NCI-H345 treated with DMSO at 0.1 percent for 48 hours (cell line): ENCODE measurements at regions not wholly inside any gene's neighbourhood (a gene's known extent, or its start where the extent isn't known, plus 50 kb on each side); places are given as distances from the start of the nearest gene placed in this dataset.

Source experiments
- DNase-seq: peaks from one replicate; lab custom pipeline; 2025; ENCODE audit not compliant: unreplicated experiment; lab: John Stamatoyannopoulos, UW

DNA sequence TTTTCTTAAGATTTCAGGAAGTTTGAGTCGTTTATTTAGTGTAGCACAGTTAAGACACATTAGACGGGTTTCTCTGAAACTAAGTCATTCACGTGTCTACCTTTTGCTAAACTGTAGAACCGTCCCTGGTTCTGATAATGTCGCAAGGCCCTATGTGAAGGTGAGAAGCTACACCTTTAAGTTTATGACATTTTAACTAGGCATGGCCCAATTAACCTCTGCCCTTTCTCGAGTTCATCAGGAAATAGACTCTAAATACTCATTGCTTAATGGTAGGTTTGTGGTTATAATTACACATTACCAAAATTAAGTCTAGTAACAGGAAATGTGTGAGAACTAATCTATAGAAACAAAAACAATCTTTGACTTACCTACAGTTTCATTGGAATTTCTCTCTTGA is 126.6 kb upstream of the FZD8 start:
- DNase-seq, result no peak

DNA sequence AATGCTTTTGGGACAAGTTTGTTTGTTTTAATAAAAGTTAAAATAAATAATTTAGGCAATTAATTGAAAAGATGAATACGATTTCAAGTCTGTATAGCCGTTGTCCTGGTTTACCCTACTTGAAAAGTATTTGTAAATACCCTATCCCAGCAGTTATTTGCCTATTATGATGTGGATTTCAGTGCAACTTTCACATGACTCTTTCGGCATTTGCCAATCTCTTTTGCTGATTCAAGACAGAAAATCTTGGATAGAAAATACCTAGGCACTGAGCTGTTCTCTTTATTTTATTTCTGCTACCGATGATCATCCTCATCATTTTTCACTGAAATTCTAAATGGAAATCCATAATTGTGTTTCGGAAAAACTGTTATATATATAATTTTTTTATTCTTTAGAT is 125.9 kb upstream of the FZD8 start:
- no peak for DNase-seq

DNA sequence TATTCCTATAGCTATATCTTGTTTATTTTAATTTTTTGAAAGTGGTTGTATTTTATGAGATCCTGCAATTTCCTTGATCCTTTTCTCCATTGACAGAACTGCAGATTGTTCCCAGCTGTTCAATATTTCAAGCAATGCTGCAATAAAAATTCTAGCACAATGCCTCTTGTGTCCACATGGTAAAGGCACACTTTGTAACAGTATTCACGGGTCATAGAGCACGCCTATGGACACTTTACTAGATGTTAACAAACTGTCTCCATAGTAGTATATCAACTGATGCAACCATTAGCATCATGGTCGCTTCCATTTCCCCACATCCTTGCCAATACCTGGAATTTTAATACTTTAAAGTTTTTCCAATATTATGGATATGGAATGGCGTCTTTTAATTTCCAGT is 123.9 kb upstream of the FZD8 start:
- no peak for DNase-seq

DNA sequence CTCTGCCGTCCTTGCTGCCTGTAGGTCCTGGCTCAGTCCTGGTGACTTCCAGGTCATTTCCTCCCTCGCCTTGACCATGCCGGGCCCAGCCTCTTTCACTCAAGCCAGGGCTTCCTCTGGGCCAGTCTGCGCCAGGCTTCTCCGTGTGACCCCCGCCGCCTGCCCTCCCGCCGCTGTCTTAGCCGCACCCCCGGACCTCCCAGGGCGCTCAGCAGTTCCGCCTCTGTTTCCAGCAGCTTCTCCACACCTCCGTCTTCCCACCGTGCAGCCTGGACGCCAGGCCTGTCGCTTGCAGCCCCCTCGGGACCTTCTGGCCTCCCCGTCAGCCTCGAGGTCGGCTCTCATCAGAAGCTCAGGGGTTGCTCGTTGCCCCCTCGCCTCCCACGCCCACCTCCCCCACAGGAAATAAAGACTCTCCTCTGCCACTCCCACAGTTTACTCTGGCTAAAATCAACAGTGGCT is 123.0 kb upstream of the FZD8 start:
- no peak for DNase-seq

DNA sequence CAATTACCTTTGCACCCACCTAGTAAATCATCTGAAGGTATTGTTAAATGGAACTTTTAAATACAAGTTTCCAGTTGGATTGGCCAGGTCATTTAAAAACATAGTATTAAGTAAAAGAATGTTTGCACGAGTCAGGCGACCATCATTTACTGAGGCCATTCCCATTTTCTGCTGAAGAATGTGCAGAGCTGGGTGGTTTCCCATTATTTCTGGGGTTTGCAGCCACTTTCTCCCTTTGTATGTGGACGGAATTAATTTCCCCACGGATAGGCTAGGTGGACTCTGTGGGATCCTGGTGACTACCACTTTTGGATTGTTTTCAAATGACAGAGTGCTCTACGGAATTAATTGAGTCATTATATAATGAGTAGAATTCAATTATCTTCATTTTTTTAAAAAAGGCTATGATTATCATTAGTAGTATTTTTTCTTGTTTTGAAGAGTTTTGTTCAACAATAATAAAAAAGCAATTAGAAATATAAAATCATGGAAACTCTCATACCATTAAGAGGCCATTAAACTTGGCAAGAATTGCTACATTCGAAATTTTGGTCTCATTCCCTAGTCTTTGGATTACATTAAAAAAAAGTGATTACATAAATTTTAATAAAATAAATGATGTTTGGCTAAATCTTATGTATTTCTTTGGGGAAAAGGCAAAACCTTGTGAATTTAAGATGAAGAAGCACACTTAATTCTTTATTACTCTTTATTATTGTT is 120.4 kb upstream of the FZD8 start:
- no peak for DNase-seq

DNA sequence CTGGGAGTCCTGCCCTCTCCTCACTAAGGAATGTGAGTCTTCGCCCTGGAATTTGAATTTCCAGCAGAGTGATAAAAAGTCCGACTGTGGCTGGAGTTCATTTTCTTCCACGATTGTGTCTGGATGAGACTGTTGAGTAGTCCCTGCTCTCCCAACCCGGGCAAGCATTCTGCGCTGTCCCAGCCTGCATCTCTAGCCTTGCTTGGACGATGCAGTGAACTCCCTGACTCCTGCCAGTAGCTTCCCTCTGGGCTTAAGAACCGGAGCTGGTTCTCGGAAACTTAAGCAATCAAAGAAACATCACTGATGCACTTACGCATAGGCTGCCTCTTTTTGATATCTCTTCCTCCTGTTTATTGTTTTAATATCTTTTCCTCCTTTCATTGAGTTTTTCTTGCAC is 116.0 kb upstream of the FZD8 start:
- no peak for DNase-seq

DNA sequence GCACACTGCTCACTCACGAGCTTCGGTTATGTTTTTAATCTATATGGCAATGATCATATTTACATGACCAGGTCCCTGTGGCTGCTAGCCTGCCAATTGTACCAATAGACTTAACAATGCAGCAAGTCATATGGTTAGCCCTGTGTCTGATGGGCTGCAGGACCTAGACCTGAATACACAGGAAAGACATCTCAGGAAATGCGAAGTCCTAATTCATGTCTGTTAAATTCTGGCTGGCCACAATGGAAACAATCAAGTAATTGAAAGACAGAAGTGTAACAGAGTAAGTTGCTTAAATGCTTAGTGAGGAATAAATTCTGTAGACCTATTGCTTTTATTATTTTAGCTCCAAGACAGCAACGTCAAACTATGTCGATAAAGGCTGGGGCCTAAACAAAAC is 112.4 kb upstream of the FZD8 start:
- no peak for DNase-seq

DNA sequence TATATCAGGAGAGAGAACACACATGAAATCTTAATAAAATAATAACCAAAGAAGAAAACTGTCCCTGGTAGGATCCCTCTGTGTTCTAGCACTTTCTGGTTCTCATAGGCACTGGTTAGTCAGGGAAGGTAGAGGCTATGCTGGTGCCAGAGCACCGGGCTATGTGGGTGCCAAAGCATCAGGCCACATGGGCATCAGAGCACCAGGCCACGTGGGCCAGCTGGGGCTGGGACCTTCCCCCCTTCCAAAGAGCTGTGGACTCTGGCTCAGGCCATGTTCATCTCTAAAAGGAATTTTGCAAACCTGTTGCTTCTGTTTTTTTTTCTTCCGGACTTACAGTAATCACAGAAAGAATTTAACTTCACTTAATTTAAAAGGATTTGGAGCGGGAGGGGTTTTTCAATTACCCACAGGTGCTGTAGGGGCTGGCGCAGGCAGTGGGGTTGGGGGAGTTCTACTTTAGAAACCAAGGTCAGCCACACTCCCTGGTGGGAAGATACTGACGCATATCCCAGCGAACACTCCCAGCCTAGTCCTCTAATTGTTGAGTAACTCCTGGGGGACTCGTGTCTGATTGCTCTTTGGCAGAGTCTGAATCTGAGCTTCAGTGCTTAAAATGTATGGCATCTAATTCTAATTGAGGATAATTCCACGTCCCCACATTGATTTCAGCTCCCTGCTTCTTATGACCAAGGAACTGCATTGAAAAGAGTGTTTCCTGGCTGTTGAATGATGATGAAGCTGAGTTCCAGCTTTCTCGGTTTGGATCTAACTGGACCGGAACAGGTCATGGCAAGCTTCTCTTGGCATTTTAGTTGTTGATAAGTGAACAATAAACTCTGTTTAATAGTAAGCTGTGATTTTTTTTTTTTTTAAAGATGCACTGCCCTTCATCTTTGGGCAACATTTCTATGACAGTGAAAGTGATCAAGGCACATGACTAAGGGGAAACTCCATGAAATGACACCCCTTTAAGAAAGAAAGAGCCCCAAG is 110.7 kb upstream of the FZD8 start:
- DNase-seq, result no peak

DNA sequence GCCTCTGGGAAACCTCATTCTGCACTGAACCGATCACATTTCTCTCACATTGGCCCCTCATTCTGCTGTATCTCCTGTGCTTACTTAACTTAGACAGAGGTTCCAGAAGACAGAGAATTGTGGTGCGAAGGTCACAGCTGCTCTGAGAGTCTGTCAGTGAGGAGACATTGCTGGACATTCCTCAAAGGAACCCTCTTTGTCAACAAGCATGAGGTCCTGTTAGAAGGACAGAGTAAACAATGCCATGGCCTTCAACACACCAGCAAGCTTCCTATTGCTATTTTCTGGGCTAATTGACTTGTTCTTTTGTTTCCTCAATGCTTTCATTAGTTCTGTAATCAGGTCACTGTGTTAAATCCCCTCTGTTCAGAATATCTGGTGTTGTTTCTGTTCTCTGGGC is 109.3 kb upstream of the FZD8 start:
- no peak for DNase-seq

DNA sequence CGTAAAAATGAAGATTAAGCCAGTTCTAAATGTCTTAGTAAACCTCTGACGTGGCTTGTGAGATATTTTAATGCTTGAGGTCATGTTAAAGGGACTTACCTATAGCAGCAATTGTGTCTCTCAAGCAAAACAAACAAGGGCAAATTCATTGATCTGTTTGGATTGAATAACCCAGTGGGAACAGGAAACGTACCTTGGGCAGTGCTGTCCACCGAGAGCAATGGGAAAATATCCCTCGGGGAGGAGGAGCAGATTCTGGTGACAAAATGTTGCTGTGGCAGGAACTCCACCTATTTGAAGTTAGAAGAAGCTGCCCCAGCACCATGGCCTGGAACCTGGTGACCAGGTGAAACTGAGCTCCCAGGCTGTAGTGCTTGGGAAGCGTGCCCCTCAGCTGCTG is 107.1 kb upstream of the FZD8 start:
- DNase-seq, result no peak

DNA sequence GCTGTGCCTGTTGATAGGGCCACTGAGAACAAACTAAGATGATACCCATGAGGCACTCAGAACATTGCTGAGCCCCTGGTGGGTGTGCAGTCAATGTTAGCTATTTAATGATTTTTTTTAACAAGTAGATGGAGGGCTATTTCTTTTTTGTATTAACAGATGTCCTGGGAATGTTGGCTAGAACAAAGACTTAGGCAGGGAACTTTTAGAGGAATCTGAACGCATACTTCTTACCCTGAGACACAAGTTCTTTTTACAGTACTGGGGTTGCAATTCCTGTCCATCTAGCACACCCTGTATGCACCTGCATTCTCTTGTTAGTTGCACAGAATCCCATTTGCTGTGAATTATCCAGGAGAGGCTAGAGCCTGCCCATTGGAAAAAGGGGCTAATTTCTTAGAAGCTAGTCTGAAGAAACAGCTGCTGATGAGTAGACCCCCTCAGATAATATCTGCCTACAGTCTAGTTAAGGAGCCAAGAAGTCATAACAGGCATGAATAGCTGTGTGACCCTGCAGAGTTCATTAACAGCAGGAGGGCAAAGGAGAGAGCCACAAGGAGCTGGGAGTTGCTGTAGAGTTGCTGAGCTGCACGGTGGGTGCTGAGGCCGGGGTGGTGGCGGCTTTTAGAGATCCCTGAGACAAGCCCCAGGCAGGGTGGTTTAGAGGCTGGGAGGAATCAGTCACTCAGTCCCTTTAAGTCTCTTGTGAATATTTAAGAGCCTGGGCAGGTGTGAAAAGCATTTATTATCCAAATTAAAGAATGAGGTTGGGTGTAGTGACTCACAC is 103.7 kb upstream of the FZD8 start:
- DNase-seq, result no peak

DNA sequence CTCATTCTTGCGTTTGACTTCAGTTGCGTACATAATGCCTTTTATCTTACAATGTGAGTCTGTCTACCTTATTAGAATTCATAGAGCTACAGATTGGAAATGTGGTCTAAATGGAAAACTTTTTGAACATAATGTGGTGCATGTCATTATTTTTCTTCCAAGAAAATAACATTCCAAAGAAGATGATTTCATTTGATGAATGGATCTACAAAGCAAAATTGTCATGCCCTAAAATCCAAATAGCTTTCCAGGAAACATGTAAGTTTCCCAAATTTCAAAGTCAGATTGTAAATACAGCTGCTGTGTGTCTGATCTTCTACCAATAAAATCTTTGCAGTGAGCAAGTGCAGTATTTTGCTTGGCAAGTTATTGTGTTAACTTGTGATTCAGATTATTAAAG is 101.8 kb upstream of the FZD8 start:
- no peak for DNase-seq

DNA sequence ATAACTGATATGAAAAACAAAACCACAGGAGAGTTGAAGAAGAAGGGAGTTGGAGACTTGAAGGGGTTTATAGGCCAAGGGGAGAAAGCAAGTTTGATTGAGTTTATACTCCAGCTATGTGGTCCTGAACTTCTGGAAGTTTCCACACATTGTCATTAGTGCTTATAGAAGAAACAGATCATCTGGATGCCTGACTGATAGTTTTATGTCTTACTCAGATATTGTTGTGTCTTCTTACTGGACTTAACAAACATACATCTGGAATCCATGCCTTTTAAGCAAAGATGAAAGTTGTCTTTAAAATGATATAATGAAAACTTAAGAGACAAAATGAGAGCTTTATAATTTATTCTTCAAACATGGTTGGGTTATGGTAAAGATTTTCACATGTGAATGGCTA is 101.3 kb upstream of the FZD8 start:
- no peak for DNase-seq

DNA sequence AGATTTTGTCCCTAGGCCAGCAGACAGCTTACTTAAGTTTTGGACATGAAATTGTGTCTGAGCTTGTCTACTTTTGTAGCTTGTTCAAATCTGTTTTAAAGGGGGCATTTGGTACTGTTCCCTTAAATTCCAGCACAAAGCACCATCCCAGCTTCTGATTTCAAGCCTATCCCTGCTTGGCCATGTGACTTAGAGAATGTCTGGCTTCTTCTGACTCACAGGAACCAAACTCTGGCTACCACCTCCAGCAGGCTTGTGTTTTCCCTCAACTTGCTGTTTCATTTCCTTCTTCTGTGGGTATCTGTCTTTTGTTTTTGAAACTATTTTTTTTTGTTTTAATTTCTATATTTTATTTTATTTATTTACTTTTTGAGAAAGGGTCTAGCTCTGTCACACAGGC is 97.9 kb upstream of the FZD8 start:
- DNase-seq, result no peak

DNA sequence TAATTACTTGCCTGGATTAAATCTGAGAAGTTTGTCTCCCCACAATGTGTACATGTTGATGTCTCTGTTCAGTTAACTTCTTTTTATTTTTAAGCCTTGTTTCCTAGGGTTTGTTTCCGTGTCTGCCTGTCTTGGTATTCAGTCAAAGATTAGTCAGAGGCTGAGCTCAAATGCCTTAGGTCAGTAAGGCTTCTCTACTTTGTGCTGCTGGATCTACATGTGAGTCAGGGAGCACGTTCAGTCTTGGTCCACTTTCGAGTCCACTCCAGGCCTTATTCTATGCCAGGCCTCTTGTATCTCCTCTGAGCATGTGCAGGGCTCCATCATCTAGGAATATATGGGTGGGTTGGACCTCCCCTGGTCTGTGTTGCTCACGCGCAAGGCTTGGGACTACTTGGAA is 93.3 kb upstream of the FZD8 start:
- DNase-seq, result no peak

DNA sequence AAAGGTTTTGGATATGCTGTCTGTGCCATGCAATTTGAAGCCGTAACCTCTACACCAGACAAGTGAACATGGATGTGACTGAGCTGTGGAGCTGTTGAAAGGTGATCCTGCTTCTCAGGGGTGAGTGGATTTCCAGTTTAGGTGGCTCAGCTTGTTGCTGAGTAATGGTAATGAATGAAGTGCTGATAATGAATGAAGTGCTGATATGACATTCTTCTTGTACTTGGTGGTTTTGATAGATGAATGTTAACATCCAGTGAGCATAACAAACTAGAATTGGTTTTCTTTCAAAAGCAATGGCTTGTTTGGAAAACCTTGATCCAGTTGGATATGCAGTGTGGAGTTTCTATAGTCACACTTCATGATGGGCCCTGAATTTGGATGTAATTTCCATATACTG is 89.7 kb upstream of the FZD8 start:
- DNase-seq, result no peak

DNA sequence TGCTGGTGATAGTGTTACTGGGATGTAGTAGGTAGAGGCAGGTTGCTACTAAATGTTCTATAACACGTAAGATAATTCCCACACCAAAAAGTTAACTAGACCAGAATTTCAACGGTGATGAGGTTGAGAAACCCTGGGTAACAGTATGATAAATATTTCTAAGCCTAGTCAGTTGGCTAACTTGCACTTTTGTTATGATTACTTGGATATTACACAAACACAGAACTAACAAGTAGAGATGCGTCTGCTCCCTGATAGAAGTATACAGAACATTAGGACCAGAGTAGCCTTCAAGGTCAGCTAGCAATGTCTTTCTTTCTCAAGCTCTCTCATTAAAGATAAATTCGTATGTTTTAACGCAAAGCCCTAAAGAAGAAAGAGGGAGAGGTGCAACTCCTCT is 86.2 kb upstream of the FZD8 start:
- DNase-seq, result no peak

DNA sequence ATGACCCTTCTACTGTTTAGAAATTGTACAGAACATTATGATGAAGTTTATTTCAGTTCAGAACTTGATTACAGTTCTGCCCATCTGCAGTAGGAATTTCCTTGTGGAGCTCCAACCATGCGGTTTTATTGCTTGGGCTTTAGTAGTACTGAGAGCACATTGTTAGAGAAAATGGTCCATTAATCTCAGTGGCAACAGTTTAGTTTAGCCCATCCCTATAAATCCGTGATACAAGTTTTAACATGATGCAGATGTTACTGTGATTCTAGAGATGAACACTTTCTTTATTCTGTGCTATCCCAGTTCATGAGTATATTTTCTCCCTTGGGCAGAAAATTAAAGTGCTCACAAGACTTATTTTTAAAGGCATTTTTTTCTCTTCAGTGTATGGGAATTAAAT is 84.8 kb upstream of the FZD8 start:
- DNase-seq, result no peak

DNA sequence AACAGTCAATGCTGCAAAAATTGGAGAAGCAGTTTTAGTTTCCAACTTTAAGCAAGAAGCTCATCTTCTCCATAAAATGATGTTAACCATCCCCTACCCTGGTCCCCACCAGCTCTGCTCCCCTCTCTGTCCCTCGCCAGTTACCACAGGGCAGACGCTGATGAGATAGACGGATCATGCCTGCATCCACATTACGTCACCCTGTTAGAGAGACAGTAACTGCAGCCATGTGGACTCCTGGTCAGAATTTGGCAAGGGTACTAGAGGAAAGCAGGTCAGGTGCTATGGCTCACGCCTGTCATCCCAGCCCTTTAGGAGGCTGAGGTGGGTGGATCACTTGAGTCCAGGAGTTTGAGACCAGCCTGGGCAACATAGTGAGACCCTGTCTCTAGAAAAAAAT is 81.9 kb upstream of the FZD8 start:
- no peak for DNase-seq

DNA sequence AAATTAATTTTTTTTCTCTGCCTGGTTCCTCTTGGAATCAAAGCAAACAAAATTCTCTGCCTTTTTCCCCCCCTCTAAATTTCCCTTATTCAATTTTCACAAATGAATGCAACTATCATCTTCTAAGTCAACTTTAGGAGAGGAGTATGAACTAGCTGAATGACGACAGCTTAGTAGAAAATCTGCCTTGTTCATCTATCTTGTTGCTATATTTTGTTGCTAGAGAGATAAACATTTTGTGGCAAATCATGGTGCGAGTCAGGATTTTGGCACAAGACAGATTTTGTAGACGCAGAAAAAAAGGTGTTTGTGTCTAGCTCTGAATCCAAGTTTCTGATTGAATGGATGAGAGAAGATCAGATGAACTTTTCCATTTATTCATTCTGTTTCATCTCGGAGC is 81.0 kb upstream of the FZD8 start:
- DNase-seq, result no peak

DNA sequence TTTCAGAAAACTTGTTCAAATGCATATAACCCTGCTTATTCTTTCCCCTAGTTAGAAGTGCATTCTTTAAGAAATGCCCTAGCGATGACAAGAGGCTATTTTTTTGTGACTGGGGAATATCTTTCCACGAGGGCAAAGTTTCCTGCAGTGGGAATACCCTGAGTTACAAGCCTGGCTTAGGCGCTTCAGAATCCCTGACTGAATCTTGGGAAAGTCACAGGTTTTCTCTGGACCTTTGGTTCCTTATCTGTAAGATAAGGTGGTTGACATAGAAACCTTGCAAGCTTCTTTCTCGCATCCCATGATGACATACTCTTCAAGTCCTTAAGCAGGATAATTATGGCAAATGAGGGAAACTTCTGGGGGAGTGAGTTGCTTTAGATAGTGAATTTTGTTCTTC is 80.5 kb upstream of the FZD8 start:
- DNase-seq, result no peak

DNA sequence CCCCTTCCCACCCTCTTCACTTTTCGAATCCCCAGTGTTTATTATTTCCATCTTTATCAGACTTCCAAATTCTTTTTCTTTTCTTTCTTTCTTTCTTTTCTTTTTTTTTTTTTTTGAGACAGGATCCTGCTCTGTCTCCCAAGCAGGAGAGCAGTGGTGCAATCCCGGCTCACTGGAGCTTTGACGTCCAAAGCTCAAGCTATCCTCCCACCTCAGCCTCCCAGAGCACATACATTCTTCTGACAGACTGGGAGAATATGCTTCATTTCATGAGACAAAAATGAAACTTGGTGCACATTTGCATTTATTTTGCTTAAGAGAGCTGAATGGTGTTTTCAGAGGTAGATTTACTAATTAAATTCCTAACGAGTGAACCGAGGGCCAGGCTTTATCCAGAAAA is 80.1 kb upstream of the FZD8 start:
- no peak for DNase-seq
